ENCODE measurements at regions not wholly inside any gene's neighbourhood (a gene's known extent, or its start where the extent isn't known, plus 50 kb on each side); places are given as distances from the start of the nearest gene placed in this dataset.

DNA sequence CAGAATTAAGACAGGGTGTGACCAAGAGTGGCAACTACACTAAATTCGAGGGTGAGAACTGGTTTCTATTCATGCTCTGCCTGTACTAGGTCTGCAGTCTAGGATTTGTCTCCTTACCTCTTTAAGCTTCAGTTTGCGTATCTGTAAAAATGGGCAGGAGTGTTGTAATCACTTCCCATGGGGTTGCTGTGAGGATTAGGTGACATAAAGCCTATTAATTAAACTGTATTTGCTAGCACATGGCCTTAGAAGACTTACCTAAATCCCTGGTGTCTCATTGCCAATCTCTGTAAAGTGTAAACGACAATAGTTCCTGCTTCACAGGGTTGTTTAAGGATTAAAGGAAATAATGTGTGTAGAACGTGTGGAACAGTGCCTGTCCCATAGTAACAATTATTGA is 193.6 kb downstream of the DRD1 start:
- TF ChIP-seq CTCF (conservative IDR thresholded peaks at IDR 0.05; ENCODE audit: low read depth, low read length) = no peak
- no peak overlapping the region for H3K4me3 ChIP-seq (ENCODE audit: low read depth, low read length)
- DNase-seq (ENCODE audit: low read depth) = no peak

- no peak for DNase-seq (ENCODE audit: low read depth)
- no peak for TF ChIP-seq CTCF (conservative IDR thresholded peaks at IDR 0.05; ENCODE audit: low read depth, low read length)
- H3K4me3 ChIP-seq (ENCODE audit: low read depth, low read length) = no peak overlapping the region
Measured at GRCh38 chr5:175248416-175248905, 195.5 kb downstream of the DRD1 start.

DNA sequence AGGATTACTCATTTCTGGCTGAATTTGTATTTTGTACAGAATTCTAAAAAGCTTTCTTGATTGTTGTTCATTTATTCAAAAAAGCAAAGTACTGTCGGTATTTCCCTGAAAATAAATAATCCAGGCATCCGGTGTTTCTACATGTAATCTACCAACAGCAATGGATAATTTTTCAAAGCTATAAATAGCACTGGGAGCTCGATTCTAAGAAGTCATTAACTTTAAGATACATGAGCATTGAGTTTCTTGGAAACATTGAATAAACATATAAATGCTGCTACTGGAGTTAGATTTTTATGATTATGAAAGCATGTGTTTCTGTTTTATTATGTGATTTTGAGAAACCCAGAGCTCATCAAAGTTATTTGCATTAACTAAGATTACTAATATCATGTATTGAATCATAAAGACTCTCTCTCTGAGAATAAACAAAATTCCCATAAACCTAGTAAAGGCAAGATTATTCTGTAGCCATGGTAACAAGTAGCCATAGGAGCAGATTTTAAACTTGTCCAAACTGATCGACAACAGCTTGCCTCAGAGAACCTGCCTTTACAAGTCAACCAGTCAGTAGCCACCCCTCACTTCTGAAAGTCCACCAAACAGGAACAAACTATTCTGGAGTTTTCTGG is 197.0 kb downstream of the DRD1 start:
- H3K4me3 ChIP-seq (ENCODE audit: low read depth, low read length) = no peak overlapping the region
- no peak for TF ChIP-seq CTCF (conservative IDR thresholded peaks at IDR 0.05; ENCODE audit: low read depth, low read length)
- no peak for DNase-seq (ENCODE audit: low read depth)

GRCh38 chr5:175246242-175246888 is 197.6 kb downstream of the DRD1 start:
- DNase-seq (ENCODE audit: low read depth) = peak; percentile 49
- H3K4me3 ChIP-seq (ENCODE audit: low read depth, low read length) = no peak overlapping the region
- TF ChIP-seq CTCF (conservative IDR thresholded peaks at IDR 0.05; ENCODE audit: low read depth, low read length) = no peak

- H3K4me3 ChIP-seq (ENCODE audit: low read depth, low read length) = no peak overlapping the region
- no peak for DNase-seq (ENCODE audit: low read depth)
- TF ChIP-seq CTCF (conservative IDR thresholded peaks at IDR 0.05; ENCODE audit: low read depth, low read length) = no peak
Measured at GRCh38 chr5:175243441-175243840, 200.5 kb downstream of the DRD1 start.

GRCh38 chr5:175242207-175242606 is 201.8 kb downstream of the DRD1 start:
- no peak for DNase-seq (ENCODE audit: low read depth)
- no peak overlapping the region for H3K4me3 ChIP-seq (ENCODE audit: low read depth, low read length)
- no peak for TF ChIP-seq CTCF (conservative IDR thresholded peaks at IDR 0.05; ENCODE audit: low read depth, low read length)

GRCh38 chr5:175238326-175238725 is 205.7 kb downstream of the DRD1 start:
- no peak overlapping the region for H3K4me3 ChIP-seq (ENCODE audit: low read depth, low read length)
- DNase-seq (ENCODE audit: low read depth) = no peak
- no peak for TF ChIP-seq CTCF (conservative IDR thresholded peaks at IDR 0.05; ENCODE audit: low read depth, low read length)
